ENCODE measurements at regions not wholly inside any gene's neighbourhood (a gene's known extent, or its start where the extent isn't known, plus 50 kb on each side); places are given as distances from the start of the nearest gene placed in this dataset.

- no peak for TF ChIP-seq CTCF (conservative IDR thresholded peaks at IDR 0.05)
- TF ChIP-seq EZH2 (IDR thresholded peaks at IDR 0.05; ENCODE audit: low read depth) = no peak
Measured at GRCh38 chr3:75982151-75982550, 196.8 kb upstream of the ZNF717 start.

All from PC-9 (cell line).